ENCODE measurements at regions not wholly inside any gene's neighbourhood (a gene's known extent, or its start where the extent isn't known, plus 50 kb on each side); places are given as distances from the start of the nearest gene placed in this dataset.

DNA sequence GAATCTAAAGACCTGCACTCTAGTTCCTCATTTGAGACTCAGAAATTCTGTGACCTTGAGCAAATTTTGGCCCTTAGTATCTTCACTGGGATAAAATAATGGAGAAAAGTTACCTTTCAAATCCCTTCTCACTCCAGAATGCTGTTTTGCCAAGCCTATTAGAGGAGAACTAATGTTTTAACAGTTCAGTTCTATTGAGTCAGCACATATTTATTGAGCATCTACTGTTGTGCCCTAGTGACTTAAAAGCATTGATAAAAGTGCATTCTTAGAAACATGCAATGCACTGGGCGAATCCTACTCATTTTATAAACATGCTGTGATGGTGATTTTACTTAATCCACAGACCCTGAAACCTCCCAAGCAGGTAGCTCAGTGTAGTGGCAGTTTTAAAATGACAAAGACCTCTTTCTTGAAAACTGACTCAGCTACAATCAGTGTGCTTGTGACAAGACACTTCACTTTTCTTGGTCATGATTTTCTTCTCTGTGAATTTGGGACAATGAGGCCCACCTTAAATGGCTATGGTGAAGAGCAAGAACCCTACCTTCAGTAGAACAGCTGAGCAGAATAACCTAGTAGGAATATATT, 312.0 kb downstream of the ALDH8A1 start:
- H3K4me3 ChIP-seq: no peak overlapping the region
- no peaks in the 10 kb centered on the region for H3K79me2 ChIP-seq (ENCODE audit: control insufficient read depth, insufficient read depth, low read length)
- H3K27ac ChIP-seq (ENCODE audit: extremely low read depth, low read depth, low read length): no peak overlapping the region
- no peak for FAIRE-seq
- H4K20me1 ChIP-seq (replicated peaks; ENCODE audit: control insufficient read depth, insufficient read depth, low read length): no peaks in the 10 kb centered on the region
- H3K9me3 ChIP-seq (replicated peaks; ENCODE audit: control insufficient read depth, insufficient read depth, low read depth, low read length): no peaks in the 10 kb centered on the region
- no peak for DNase-seq (ENCODE audit: extremely low read depth in 1 of 4, low spot score in 3 of 4)
- ATAC-seq: no peak
- BruUV-seq (replicated peaks): no TSS peak
- no peaks in the 10 kb centered on the region for H3K36me3 ChIP-seq (ENCODE audit: control insufficient read depth, insufficient read depth, low read length)
- intact Hi-C loops (cut with micrococcal nuclease) (no loop called here), in situ Hi-C loops (cut with MboI) (no loop called here)
- TF ChIP-seq, protein P1, sequence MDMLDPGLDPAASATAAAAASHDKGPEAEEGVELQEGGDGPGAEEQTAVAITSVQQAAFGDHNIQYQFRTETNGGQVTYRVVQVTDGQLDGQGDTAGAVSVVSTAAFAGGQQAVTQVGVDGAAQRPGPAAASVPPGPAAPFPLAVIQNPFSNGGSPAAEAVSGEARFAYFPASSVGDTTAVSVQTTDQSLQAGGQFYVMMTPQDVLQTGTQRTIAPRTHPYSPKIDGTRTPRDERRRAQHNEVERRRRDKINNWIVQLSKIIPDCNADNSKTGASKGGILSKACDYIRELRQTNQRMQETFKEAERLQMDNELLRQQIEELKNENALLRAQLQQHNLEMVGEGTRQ (CRISPR knock-in tag; IDR thresholded peaks at IDR 0.05): no peak
- TF ChIP-seq PPARD (CRISPR knock-in tag; IDR thresholded peaks at IDR 0.05) (no peak), C11orf30 (IDR thresholded peaks at IDR 0.05; ENCODE audit: low read depth) (peak; percentile 43; the same call in 1 of the 2 replicates), MAFG (tag; conservative IDR thresholded peaks at IDR 0.05) (peak; percentile 45; the same call in 1 of the 2 replicates), ZNF143 (CRISPR knock-in tag; IDR thresholded peaks at IDR 0.05) (no peak), TBP (optimal IDR thresholded peaks at IDR 0.05; ENCODE audit: low read depth, low read length) (no peak), ZNF316 (IDR thresholded peaks at IDR 0.05) (peak; percentile 64), WHSC1 (IDR thresholded peaks at IDR 0.05; ENCODE audit: low read length) (no peak)
- H3K4me1 ChIP-seq (replicated peaks in 1 of 2; ENCODE audit: control insufficient read depth in 2 of 2, insufficient read depth in 2 of 2, low read length in 2 of 2): peaks cover 0 to 2% of the 10 kb centered on the region in 2 experiments; a peak in 1 of 5 replicates
- WGBS (ENCODE audit: insufficient coverage, low coverage, missing lambda C conversion rate): 7% methylated on average over 1 of the region's 1 CpG
- no peaks in the 10 kb centered on the region for H3K9me1 ChIP-seq (ENCODE audit: control insufficient read depth, insufficient read depth, low read length)
- H3K9ac ChIP-seq (ENCODE audit: insufficient read depth in 1 of 2, low read depth in 2 of 2, low read length in 2 of 2): no peak overlapping the region
- H2AFZ ChIP-seq (ENCODE audit: low read depth, low read length): no peak overlapping the region
- CTCF ChIA-PET (ENCODE audit: low intra/inter-chr PET ratio): no interaction called here
- no peaks in the 10 kb centered on the region for H3K27me3 ChIP-seq (ENCODE audit: control insufficient read depth in 2 of 2, insufficient read depth in 2 of 2, low read length in 2 of 2)
- POLR2A ChIA-PET: interaction anchor here (0.8 to 1.1 kb wide), 2 partner anchors 10 to 114 kb away, joined by 3 to 4 read pairs; no protein-coding TSS in a partner anchor
- no peak overlapping the region for H3K4me2 ChIP-seq (ENCODE audit: insufficient read depth, low read length)
